ENCODE measurements at regions not wholly inside any gene's neighbourhood (a gene's known extent, or its start where the extent isn't known, plus 50 kb on each side); places are given as distances from the start of the nearest gene placed in this dataset.

DNA sequence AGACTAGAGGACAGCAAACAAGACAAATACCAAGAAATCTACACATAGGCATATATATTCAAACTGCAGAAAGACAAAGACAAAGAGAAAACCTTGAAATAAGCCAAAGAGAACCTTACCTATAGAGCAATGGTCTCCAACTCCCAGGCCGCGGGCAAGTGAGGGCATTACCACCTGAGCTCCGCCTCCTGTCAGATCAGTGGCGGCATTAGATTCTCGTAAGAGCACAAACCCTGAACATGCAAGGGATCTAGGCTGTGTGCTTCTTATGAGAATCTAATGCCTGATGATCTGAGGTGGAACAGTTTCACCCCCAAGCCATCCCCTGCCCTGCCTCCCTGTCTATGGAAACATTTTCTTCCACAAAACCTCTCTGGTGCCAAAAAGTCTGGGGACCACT lies 101.0 kb upstream of the MRPS30 start (continued):
- TF ChIP-seq BACH1 (IDR thresholded peaks at IDR 0.05; ENCODE audit: low read length) (no peak), CHD2 (IDR thresholded peaks at IDR 0.05; ENCODE audit: low read length) (no peak), SRF (IDR thresholded peaks at IDR 0.05; ENCODE audit: low read depth, low read length) (no peak), TEAD4 (IDR thresholded peaks at IDR 0.05; ENCODE audit: low read depth, low read length) (no peak), HDAC2 (IDR thresholded peaks at IDR 0.05; ENCODE audit: borderline replicate concordance in 1 of 2, low read depth in 2 of 2, low read length in 2 of 2) (no peak), ATF3 (IDR thresholded peaks at IDR 0.05; ENCODE audit: insufficient read depth, low read depth, low read length) (no peak)

Measured in H1 (cell line).